ENCODE measurements at regions not wholly inside any gene's neighbourhood (a gene's known extent, or its start where the extent isn't known, plus 50 kb on each side); places are given as distances from the start of the nearest gene placed in this dataset.

DNA sequence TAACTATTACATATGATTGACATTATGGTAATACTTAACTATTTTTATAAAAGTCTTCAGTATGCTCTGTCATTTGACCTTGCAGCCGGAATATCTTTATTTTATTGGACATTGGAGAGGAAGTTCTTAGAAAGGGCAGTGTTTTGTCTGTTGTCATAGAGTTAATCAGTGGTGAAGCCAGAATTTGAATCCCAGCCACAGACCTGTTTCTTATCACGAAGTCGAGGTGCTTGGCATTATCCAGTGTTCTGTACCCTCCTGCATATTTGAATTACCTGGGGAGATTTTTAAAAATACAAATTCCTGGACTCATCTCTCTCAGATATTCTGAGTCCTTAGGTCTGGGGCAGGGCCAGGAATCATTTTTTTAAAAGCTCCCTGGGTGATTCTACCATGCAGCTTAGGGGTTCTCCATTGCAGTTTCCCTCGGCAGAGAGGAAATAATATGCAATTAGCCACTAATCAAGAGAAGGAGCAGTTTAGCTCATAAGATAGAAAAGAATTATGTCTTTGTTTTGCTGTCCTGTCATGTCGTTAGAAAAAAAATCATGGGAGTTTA, 195.6 kb upstream of the CFAP20DC start:
- Histone ChIP-seq H3K27ac (replicated peaks) (no peak overlapping the region), H3K27me3 (ENCODE audit: insufficient read depth, poor library complexity, severe bottlenecking) (no peaks in the 10 kb centered on the region), H3K4me3 (replicated peaks; ENCODE audit: insufficient read depth, low read length) (no peak overlapping the region)
- no peak for DNase-seq (ENCODE audit: low read depth in 1 of 2, low spot score in 1 of 2)
- TF ChIP-seq, protein P1, sequence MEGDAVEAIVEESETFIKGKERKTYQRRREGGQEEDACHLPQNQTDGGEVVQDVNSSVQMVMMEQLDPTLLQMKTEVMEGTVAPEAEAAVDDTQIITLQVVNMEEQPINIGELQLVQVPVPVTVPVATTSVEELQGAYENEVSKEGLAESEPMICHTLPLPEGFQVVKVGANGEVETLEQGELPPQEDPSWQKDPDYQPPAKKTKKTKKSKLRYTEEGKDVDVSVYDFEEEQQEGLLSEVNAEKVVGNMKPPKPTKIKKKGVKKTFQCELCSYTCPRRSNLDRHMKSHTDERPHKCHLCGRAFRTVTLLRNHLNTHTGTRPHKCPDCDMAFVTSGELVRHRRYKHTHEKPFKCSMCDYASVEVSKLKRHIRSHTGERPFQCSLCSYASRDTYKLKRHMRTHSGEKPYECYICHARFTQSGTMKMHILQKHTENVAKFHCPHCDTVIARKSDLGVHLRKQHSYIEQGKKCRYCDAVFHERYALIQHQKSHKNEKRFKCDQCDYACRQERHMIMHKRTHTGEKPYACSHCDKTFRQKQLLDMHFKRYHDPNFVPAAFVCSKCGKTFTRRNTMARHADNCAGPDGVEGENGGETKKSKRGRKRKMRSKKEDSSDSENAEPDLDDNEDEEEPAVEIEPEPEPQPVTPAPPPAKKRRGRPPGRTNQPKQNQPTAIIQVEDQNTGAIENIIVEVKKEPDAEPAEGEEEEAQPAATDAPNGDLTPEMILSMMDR (IDR thresholded peaks at IDR 0.05; ENCODE audit: insufficient read depth, low read length) = no peak
- TF ChIP-seq SPI1 (IDR thresholded peaks at IDR 0.05; ENCODE audit: borderline replicate concordance, low read depth) = no peak
- TF ChIP-seq GABPA (IDR thresholded peaks at IDR 0.05; ENCODE audit: low read depth) = no peak
- TF ChIP-seq, protein P2, sequence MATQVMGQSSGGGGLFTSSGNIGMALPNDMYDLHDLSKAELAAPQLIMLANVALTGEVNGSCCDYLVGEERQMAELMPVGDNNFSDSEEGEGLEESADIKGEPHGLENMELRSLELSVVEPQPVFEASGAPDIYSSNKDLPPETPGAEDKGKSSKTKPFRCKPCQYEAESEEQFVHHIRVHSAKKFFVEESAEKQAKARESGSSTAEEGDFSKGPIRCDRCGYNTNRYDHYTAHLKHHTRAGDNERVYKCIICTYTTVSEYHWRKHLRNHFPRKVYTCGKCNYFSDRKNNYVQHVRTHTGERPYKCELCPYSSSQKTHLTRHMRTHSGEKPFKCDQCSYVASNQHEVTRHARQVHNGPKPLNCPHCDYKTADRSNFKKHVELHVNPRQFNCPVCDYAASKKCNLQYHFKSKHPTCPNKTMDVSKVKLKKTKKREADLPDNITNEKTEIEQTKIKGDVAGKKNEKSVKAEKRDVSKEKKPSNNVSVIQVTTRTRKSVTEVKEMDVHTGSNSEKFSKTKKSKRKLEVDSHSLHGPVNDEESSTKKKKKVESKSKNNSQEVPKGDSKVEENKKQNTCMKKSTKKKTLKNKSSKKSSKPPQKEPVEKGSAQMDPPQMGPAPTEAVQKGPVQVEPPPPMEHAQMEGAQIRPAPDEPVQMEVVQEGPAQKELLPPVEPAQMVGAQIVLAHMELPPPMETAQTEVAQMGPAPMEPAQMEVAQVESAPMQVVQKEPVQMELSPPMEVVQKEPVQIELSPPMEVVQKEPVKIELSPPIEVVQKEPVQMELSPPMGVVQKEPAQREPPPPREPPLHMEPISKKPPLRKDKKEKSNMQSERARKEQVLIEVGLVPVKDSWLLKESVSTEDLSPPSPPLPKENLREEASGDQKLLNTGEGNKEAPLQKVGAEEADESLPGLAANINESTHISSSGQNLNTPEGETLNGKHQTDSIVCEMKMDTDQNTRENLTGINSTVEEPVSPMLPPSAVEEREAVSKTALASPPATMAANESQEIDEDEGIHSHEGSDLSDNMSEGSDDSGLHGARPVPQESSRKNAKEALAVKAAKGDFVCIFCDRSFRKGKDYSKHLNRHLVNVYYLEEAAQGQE (IDR thresholded peaks at IDR 0.05; ENCODE audit: insufficient replicate concordance, low read depth) = no peak
- no peak for TF ChIP-seq POLR2AphosphoS5 (IDR thresholded peaks at IDR 0.05; ENCODE audit: low read depth)

DNA sequence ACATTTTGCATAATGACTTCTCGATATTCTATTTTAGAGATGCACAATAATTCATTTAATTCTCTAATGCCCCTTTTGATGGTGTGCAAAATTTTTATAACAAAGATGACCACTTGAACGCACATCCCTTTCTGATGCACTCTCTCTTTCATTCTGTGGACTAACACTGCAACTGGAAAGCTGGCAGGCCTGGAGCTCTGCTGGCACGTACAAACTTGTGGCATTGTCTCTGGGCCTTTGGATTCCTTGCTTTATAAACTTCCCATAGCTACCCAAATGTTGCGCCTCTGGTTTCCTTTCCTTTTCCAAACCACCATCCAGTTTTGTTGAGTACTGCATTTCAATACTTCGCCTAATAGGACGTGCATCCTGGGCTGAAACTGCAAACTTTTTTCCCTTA, 194.5 kb upstream of the CFAP20DC start:
- Histone ChIP-seq H3K27me3 (ENCODE audit: insufficient read depth, poor library complexity, severe bottlenecking) (no peaks in the 10 kb centered on the region), H3K27ac (replicated peaks) (no peak overlapping the region), H3K4me3 (replicated peaks; ENCODE audit: insufficient read depth, low read length) (no peak overlapping the region)
- DNase-seq (ENCODE audit: low read depth in 1 of 2, low spot score in 1 of 2) = no peak
- TF ChIP-seq POLR2AphosphoS5 (IDR thresholded peaks at IDR 0.05; ENCODE audit: low read depth) (no peak), SPI1 (IDR thresholded peaks at IDR 0.05; ENCODE audit: borderline replicate concordance, low read depth) (no peak), GABPA (IDR thresholded peaks at IDR 0.05; ENCODE audit: low read depth) (no peak)
- TF ChIP-seq, protein P1 (IDR thresholded peaks at IDR 0.05; ENCODE audit: insufficient read depth, low read length) = no peak
- TF ChIP-seq, protein P2 (IDR thresholded peaks at IDR 0.05; ENCODE audit: insufficient replicate concordance, low read depth) = no peak

DNA sequence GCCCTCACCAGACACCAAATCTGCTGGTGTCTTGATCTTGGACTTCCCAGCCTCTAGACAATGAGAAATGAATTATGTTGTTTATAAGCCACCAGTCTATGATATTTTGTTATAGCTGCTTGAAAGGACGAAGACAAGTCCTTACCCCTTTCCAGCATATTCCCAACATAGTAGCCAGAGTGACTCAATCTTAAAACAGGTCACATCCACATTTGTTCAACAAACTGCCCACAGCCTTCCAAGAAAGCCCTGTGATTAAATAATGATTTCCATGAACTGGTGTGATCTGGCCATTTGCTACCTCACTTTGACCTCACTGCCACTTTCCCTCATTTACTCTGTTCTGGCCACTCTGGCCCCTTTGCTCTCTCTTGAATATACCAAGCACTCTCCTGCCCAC, 193.7 kb upstream of the CFAP20DC start:
- no peak for DNase-seq (ENCODE audit: low read depth in 1 of 2, low spot score in 1 of 2)
- TF ChIP-seq GABPA (IDR thresholded peaks at IDR 0.05; ENCODE audit: low read depth) = no peak
- no peak for TF ChIP-seq SPI1 (IDR thresholded peaks at IDR 0.05; ENCODE audit: borderline replicate concordance, low read depth)
- H3K4me3 ChIP-seq (replicated peaks; ENCODE audit: insufficient read depth, low read length) = no peak overlapping the region
- H3K27me3 ChIP-seq (ENCODE audit: insufficient read depth, poor library complexity, severe bottlenecking) = no peaks in the 10 kb centered on the region
- no peak overlapping the region for H3K27ac ChIP-seq (replicated peaks)

DNA sequence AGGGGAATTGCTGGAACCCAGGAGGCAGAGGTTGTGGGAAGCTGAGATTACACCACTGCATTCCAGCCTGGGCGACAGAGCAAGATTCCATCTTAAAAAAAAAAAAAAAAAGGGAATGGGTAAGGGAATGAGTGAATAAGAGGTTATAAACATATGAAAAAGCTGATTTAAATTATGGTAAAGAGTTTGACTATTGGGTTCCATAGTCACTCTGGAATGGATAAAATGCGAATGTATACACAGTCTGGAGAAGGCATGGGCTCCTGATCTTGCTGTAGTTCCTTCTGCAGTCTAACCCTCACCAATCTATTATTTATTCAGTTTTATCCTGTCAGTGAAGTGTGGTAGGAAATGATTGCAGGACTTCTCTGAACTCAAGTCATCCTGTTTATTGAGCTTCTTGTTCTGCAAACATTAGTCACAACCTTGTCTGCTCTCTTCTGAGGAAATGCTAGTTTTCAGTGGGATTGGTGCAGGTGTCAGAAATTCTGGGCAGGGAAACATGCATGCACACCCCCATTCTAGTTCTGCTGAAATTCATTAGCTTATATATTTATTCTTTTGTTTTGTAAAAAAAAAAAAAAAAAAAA, 190.9 kb upstream of the CFAP20DC start:
- no peak for DNase-seq (ENCODE audit: low read depth in 1 of 2, low spot score in 1 of 2)
- H3K27me3 ChIP-seq (ENCODE audit: insufficient read depth, poor library complexity, severe bottlenecking) = no peaks in the 10 kb centered on the region
- no peak overlapping the region for H3K27ac ChIP-seq (replicated peaks)

More for the DNA sequence above, 190.9 kb upstream of the CFAP20DC start:
- H3K4me3 ChIP-seq (replicated peaks; ENCODE audit: insufficient read depth, low read length) = no peak overlapping the region
- TF ChIP-seq, protein P2 (IDR thresholded peaks at IDR 0.05; ENCODE audit: insufficient replicate concordance, low read depth) = no peak
- TF ChIP-seq GABPA (IDR thresholded peaks at IDR 0.05; ENCODE audit: low read depth) = no peak
- TF ChIP-seq POLR2AphosphoS5 (IDR thresholded peaks at IDR 0.05; ENCODE audit: low read depth) = no peak
- TF ChIP-seq, protein P1 (IDR thresholded peaks at IDR 0.05; ENCODE audit: insufficient read depth, low read length) = no peak
- no peak for TF ChIP-seq SPI1 (IDR thresholded peaks at IDR 0.05; ENCODE audit: borderline replicate concordance, low read depth)

Data from HL-60 (cell line).